ENCODE measurements at regions not wholly inside any gene's neighbourhood (a gene's known extent, or its start where the extent isn't known, plus 50 kb on each side); places are given as distances from the start of the nearest gene placed in this dataset.

- Histone ChIP-seq H3K27ac (ENCODE audit: low read length) (no peak overlapping the region), H3K9me3 (ENCODE audit: control insufficient read depth in 1 of 2, low read length in 2 of 2) (no peaks in the 10 kb centered on the region), H3K4me3 (ENCODE audit: low read depth in 1 of 2, low read length in 2 of 2) (no peak overlapping the region), H3K4me1 (ENCODE audit: control insufficient read depth in 1 of 2, insufficient read depth in 2 of 2, low read length in 2 of 2) (no peaks in the 10 kb centered on the region), H3K36me3 (ENCODE audit: control insufficient read depth in 1 of 2, insufficient read depth in 2 of 2, low read length in 2 of 2) (no peaks in the 10 kb centered on the region), H3K27me3 (ENCODE audit: low read depth, low read length) (no peaks in the 10 kb centered on the region)
These were observed 127.5 kb upstream of the TNFAIP3 start for GRCh38 chr6:137739544-137739943.

- H3K36me3 ChIP-seq (ENCODE audit: control insufficient read depth in 1 of 2, insufficient read depth in 2 of 2, low read length in 2 of 2) = no peaks in the 10 kb centered on the region
- H3K9me3 ChIP-seq (ENCODE audit: control insufficient read depth in 1 of 2, low read length in 2 of 2) = no peaks in the 10 kb centered on the region
- H3K27me3 ChIP-seq (ENCODE audit: low read depth, low read length) = no peaks in the 10 kb centered on the region
- no peaks in the 10 kb centered on the region for H3K4me1 ChIP-seq (ENCODE audit: control insufficient read depth in 1 of 2, insufficient read depth in 2 of 2, low read length in 2 of 2)
- H3K4me3 ChIP-seq (ENCODE audit: low read depth in 1 of 2, low read length in 2 of 2) = no peak overlapping the region
- H3K27ac ChIP-seq (ENCODE audit: low read length) = no peak overlapping the region
These were observed 126.8 kb upstream of the TNFAIP3 start for GRCh38 chr6:137740091-137740755.

GRCh38 chr6:137740967-137741761 is 125.9 kb upstream of the TNFAIP3 start:
- no peaks in the 10 kb centered on the region for H3K4me1 ChIP-seq (ENCODE audit: control insufficient read depth in 1 of 2, insufficient read depth in 2 of 2, low read length in 2 of 2)
- no peak overlapping the region for H3K27ac ChIP-seq (ENCODE audit: low read length)
- H3K4me3 ChIP-seq (ENCODE audit: low read depth in 1 of 2, low read length in 2 of 2) = no peak overlapping the region
- no peaks in the 10 kb centered on the region for H3K36me3 ChIP-seq (ENCODE audit: control insufficient read depth in 1 of 2, insufficient read depth in 2 of 2, low read length in 2 of 2)
- no peaks in the 10 kb centered on the region for H3K9me3 ChIP-seq (ENCODE audit: control insufficient read depth in 1 of 2, low read length in 2 of 2)
- no peaks in the 10 kb centered on the region for H3K27me3 ChIP-seq (ENCODE audit: low read depth, low read length)

- Histone ChIP-seq H3K9me3 (ENCODE audit: control insufficient read depth in 1 of 2, low read length in 2 of 2) (no peaks in the 10 kb centered on the region), H3K27me3 (ENCODE audit: low read depth, low read length) (no peaks in the 10 kb centered on the region), H3K27ac (ENCODE audit: low read length) (no peak overlapping the region), H3K4me3 (ENCODE audit: low read depth in 1 of 2, low read length in 2 of 2) (no peak overlapping the region), H3K4me1 (ENCODE audit: control insufficient read depth in 1 of 2, insufficient read depth in 2 of 2, low read length in 2 of 2) (no peaks in the 10 kb centered on the region), H3K36me3 (ENCODE audit: control insufficient read depth in 1 of 2, insufficient read depth in 2 of 2, low read length in 2 of 2) (no peaks in the 10 kb centered on the region)
These were observed 123.6 kb upstream of the TNFAIP3 start for GRCh38 chr6:137743493-137743892.

GRCh38 chr6:137744877-137745276 is 122.2 kb upstream of the TNFAIP3 start:
- H3K4me1 ChIP-seq (ENCODE audit: control insufficient read depth in 1 of 2, insufficient read depth in 2 of 2, low read length in 2 of 2) = peaks cover 0 to 2% of the 10 kb centered on the region in 2 donors
- H3K27ac ChIP-seq (ENCODE audit: low read length) = no peak overlapping the region
- no peaks in the 10 kb centered on the region for H3K27me3 ChIP-seq (ENCODE audit: low read depth, low read length)
- no peak overlapping the region for H3K4me3 ChIP-seq (ENCODE audit: low read depth in 1 of 2, low read length in 2 of 2)
- no peaks in the 10 kb centered on the region for H3K9me3 ChIP-seq (ENCODE audit: control insufficient read depth in 1 of 2, low read length in 2 of 2)
- no peaks in the 10 kb centered on the region for H3K36me3 ChIP-seq (ENCODE audit: control insufficient read depth in 1 of 2, insufficient read depth in 2 of 2, low read length in 2 of 2)

- Histone ChIP-seq H3K27ac (ENCODE audit: low read length) (no peak overlapping the region), H3K36me3 (ENCODE audit: control insufficient read depth in 1 of 2, insufficient read depth in 2 of 2, low read length in 2 of 2) (no peaks in the 10 kb centered on the region), H3K9me3 (ENCODE audit: control insufficient read depth in 1 of 2, low read length in 2 of 2) (no peaks in the 10 kb centered on the region), H3K27me3 (ENCODE audit: low read depth, low read length) (no peaks in the 10 kb centered on the region), H3K4me3 (ENCODE audit: low read depth in 1 of 2, low read length in 2 of 2) (no peak overlapping the region), H3K4me1 (ENCODE audit: control insufficient read depth in 1 of 2, insufficient read depth in 2 of 2, low read length in 2 of 2) (peaks cover 0 to 4% of the 10 kb centered on the region in 2 donors)
These were observed 121.7 kb upstream of the TNFAIP3 start for GRCh38 chr6:137745321-137745720.

GRCh38 chr6:137746264-137746663 is 120.8 kb upstream of the TNFAIP3 start:
- Histone ChIP-seq H3K4me3 (ENCODE audit: low read depth in 1 of 2, low read length in 2 of 2) (no peak overlapping the region), H3K36me3 (ENCODE audit: control insufficient read depth in 1 of 2, insufficient read depth in 2 of 2, low read length in 2 of 2) (no peaks in the 10 kb centered on the region), H3K27ac (ENCODE audit: low read length) (no peak overlapping the region), H3K9me3 (ENCODE audit: control insufficient read depth in 1 of 2, low read length in 2 of 2) (no peaks in the 10 kb centered on the region), H3K4me1 (ENCODE audit: control insufficient read depth in 1 of 2, insufficient read depth in 2 of 2, low read length in 2 of 2) (peaks cover 0 to 4% of the 10 kb centered on the region in 2 donors), H3K27me3 (ENCODE audit: low read depth, low read length) (no peaks in the 10 kb centered on the region)

- peaks cover 0 to 4% of the 10 kb centered on the region in 2 donors for H3K4me1 ChIP-seq (ENCODE audit: control insufficient read depth in 1 of 2, insufficient read depth in 2 of 2, low read length in 2 of 2)
- no peak overlapping the region for H3K27ac ChIP-seq (ENCODE audit: low read length)
- H3K9me3 ChIP-seq (ENCODE audit: control insufficient read depth in 1 of 2, low read length in 2 of 2) = no peaks in the 10 kb centered on the region
- no peaks in the 10 kb centered on the region for H3K27me3 ChIP-seq (ENCODE audit: low read depth, low read length)
- H3K36me3 ChIP-seq (ENCODE audit: control insufficient read depth in 1 of 2, insufficient read depth in 2 of 2, low read length in 2 of 2) = no peaks in the 10 kb centered on the region
- no peak overlapping the region for H3K4me3 ChIP-seq (ENCODE audit: low read depth in 1 of 2, low read length in 2 of 2)
These were observed 117.3 kb upstream of the TNFAIP3 start for GRCh38 chr6:137749696-137750211.

- no peak overlapping the region for H3K27ac ChIP-seq (ENCODE audit: low read length)
- no peaks in the 10 kb centered on the region for H3K9me3 ChIP-seq (ENCODE audit: control insufficient read depth in 1 of 2, low read length in 2 of 2)
- H3K4me1 ChIP-seq (ENCODE audit: control insufficient read depth in 1 of 2, insufficient read depth in 2 of 2, low read length in 2 of 2) = peaks cover 0 to 4% of the 10 kb centered on the region in 2 donors
- no peaks in the 10 kb centered on the region for H3K27me3 ChIP-seq (ENCODE audit: low read depth, low read length)
- H3K4me3 ChIP-seq (ENCODE audit: low read depth in 1 of 2, low read length in 2 of 2) = no peak overlapping the region
- no peaks in the 10 kb centered on the region for H3K36me3 ChIP-seq (ENCODE audit: control insufficient read depth in 1 of 2, insufficient read depth in 2 of 2, low read length in 2 of 2)
These were observed 116.8 kb upstream of the TNFAIP3 start for GRCh38 chr6:137750297-137750696.

- H3K9me3 ChIP-seq (ENCODE audit: control insufficient read depth in 1 of 2, low read length in 2 of 2) = no peaks in the 10 kb centered on the region
- H3K27ac ChIP-seq (ENCODE audit: low read length) = no peak overlapping the region
- peaks cover 0 to 4% of the 10 kb centered on the region in 2 donors for H3K4me1 ChIP-seq (ENCODE audit: control insufficient read depth in 1 of 2, insufficient read depth in 2 of 2, low read length in 2 of 2)
- no peaks in the 10 kb centered on the region for H3K27me3 ChIP-seq (ENCODE audit: low read depth, low read length)
- H3K36me3 ChIP-seq (ENCODE audit: control insufficient read depth in 1 of 2, insufficient read depth in 2 of 2, low read length in 2 of 2) = no peaks in the 10 kb centered on the region
- no peak overlapping the region for H3K4me3 ChIP-seq (ENCODE audit: low read depth in 1 of 2, low read length in 2 of 2)
These were observed 115.1 kb upstream of the TNFAIP3 start for GRCh38 chr6:137751768-137752560.

GRCh38 chr6:137754366-137754765 is 112.7 kb upstream of the TNFAIP3 start:
- H3K27ac ChIP-seq (ENCODE audit: low read length) = no peak overlapping the region
- peaks cover 0 to 4% of the 10 kb centered on the region in 2 donors for H3K4me1 ChIP-seq (ENCODE audit: control insufficient read depth in 1 of 2, insufficient read depth in 2 of 2, low read length in 2 of 2)
- no peaks in the 10 kb centered on the region for H3K27me3 ChIP-seq (ENCODE audit: low read depth, low read length)
- no peaks in the 10 kb centered on the region for H3K36me3 ChIP-seq (ENCODE audit: control insufficient read depth in 1 of 2, insufficient read depth in 2 of 2, low read length in 2 of 2)
- no peak overlapping the region for H3K4me3 ChIP-seq (ENCODE audit: low read depth in 1 of 2, low read length in 2 of 2)
- H3K9me3 ChIP-seq (ENCODE audit: control insufficient read depth in 1 of 2, low read length in 2 of 2) = no peaks in the 10 kb centered on the region

All from muscle layer of duodenum (tissue), 2 donors.